ENCODE measurements at regions not wholly inside any gene's neighbourhood (a gene's known extent, or its start where the extent isn't known, plus 50 kb on each side); places are given as distances from the start of the nearest gene placed in this dataset.

DNA sequence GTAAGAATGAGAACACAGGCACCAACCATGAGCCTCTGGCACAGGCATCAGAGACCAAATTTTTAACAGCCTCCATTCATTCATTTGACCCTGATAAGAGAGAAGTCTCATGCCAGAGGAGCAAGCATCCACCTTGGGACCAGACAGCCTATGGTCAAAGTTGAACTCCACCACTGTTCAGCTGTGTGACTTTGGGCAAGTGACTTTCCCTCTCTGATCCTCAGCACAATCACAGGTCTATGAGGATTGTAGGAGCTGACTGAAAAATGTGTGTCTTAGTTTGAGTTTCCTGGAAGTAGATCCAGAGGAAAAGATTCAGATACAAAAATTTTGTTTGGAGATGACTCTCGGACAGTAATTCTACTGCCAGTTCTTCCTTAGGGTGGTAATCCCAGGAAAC lies 645.1 kb upstream of the DEFB115 start:
- TF ChIP-seq, protein P1, sequence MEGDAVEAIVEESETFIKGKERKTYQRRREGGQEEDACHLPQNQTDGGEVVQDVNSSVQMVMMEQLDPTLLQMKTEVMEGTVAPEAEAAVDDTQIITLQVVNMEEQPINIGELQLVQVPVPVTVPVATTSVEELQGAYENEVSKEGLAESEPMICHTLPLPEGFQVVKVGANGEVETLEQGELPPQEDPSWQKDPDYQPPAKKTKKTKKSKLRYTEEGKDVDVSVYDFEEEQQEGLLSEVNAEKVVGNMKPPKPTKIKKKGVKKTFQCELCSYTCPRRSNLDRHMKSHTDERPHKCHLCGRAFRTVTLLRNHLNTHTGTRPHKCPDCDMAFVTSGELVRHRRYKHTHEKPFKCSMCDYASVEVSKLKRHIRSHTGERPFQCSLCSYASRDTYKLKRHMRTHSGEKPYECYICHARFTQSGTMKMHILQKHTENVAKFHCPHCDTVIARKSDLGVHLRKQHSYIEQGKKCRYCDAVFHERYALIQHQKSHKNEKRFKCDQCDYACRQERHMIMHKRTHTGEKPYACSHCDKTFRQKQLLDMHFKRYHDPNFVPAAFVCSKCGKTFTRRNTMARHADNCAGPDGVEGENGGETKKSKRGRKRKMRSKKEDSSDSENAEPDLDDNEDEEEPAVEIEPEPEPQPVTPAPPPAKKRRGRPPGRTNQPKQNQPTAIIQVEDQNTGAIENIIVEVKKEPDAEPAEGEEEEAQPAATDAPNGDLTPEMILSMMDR (IDR thresholded peaks at IDR 0.05) = no peak
- no peak for TF ChIP-seq POLR2A (IDR thresholded peaks at IDR 0.05)
